Nephron progenitor cell (in vitro differentiated cells): ENCODE measurements at regions not wholly inside any gene's neighbourhood (a gene's known extent, or its start where the extent isn't known, plus 50 kb on each side); places are given as distances from the start of the nearest gene placed in this dataset.

Experiments used
- DNase-seq: peaks from one replicate; pipeline ENCODE4 v3.0.0; 2021
- H3K27ac Mint-ChIP-seq: 2 replicates; pipeline ENCODE4 v1.8.0; 2021; ENCODE audit warnings: mild to moderate bottlenecking, moderate library complexity, mixed read lengths
- H3K27me3 Mint-ChIP-seq: 2 replicates; pipeline ENCODE4 v1.8.0; 2021; ENCODE audit warnings: mild to moderate bottlenecking, low read depth, mixed read lengths; ENCODE audit not compliant: poor library complexity
- H3K36me3 Mint-ChIP-seq: 2 replicates; pipeline ENCODE4 v1.8.0; 2021; ENCODE audit warnings: low read depth, mixed read lengths
- H3K4me1 Mint-ChIP-seq: 2 replicates; pipeline ENCODE4 v1.8.0; 2021; ENCODE audit warnings: mixed read lengths
- H3K4me3 Mint-ChIP-seq: 2 replicates; pipeline ENCODE4 v1.8.0; 2021; ENCODE audit warnings: mild to moderate bottlenecking, moderate library complexity, mixed read lengths
- H3K9me3 Mint-ChIP-seq: 2 replicates; pipeline ENCODE4 v1.8.0; 2021; ENCODE audit warnings: mild to moderate bottlenecking, moderate library complexity, mixed read lengths
- TF ChIP-seq, protein P1 (sequence below): fragments of 200-600 bp; sonication (generic); IDR thresholded peaks from 2 replicates; pipeline ENCODE4 v1.5.0; 2021; ENCODE audit warnings: antibody characterized with exemption

DNA sequence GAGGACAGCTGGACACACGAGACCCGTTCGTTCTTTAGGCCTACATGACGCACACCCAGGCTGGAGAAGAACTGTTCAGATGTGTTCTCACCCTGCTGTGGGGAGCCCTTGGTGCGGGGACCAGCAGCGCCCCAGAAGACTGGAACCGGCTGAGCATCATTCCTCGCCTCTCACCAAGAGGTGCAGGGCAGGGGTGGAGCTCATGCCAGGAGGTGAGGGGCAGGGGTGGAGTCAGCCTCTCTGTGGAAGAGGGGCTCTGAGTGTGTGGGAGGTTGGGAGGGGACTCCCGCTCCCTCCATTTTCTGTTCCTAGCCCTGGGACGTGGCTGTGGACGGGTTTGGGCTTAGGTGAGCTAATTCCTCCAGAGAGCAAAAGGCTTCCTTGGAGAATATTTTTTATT, 66.0 kb upstream of the SHH start:
- Mint-ChIP-seq H3K9me3 (no peaks in the 10 kb centered on the region), H3K27me3 (peaks cover 24% of the 10 kb centered on the region), H3K27ac (no peak overlapping the region), H3K4me1 (no peaks in the 10 kb centered on the region), H3K36me3 (no peaks in the 10 kb centered on the region), H3K4me3 (no peak overlapping the region)
- TF ChIP-seq, protein P1, sequence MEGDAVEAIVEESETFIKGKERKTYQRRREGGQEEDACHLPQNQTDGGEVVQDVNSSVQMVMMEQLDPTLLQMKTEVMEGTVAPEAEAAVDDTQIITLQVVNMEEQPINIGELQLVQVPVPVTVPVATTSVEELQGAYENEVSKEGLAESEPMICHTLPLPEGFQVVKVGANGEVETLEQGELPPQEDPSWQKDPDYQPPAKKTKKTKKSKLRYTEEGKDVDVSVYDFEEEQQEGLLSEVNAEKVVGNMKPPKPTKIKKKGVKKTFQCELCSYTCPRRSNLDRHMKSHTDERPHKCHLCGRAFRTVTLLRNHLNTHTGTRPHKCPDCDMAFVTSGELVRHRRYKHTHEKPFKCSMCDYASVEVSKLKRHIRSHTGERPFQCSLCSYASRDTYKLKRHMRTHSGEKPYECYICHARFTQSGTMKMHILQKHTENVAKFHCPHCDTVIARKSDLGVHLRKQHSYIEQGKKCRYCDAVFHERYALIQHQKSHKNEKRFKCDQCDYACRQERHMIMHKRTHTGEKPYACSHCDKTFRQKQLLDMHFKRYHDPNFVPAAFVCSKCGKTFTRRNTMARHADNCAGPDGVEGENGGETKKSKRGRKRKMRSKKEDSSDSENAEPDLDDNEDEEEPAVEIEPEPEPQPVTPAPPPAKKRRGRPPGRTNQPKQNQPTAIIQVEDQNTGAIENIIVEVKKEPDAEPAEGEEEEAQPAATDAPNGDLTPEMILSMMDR, result no peak
- no peak for DNase-seq

DNA sequence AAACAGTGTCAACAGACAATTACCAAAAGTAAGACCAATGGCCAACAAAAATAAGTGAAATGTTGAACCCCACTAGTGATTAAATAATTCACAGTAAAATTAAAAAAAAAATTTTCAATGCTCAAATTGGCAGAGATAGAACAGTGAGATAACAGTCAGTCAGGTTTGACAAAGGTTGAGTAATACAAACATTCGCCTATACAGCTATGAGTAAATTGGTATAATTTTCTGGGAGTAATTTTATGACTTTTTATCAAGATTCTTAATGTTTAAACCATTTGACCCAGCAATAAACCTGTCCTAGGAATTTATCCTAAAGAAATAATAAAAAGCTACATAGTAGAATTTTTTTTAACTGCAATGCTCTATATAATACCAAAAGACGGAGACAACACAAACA, 64.9 kb upstream of the SHH start:
- no peaks in the 10 kb centered on the region for H3K4me1 Mint-ChIP-seq
- no peak for DNase-seq
- no peaks in the 10 kb centered on the region for H3K36me3 Mint-ChIP-seq
- peaks cover 24% of the 10 kb centered on the region for H3K27me3 Mint-ChIP-seq
- H3K9me3 Mint-ChIP-seq, result no peaks in the 10 kb centered on the region
- no peak overlapping the region for H3K27ac Mint-ChIP-seq
- TF ChIP-seq, protein P1, result no peak
- H3K4me3 Mint-ChIP-seq, result no peak overlapping the region

DNA sequence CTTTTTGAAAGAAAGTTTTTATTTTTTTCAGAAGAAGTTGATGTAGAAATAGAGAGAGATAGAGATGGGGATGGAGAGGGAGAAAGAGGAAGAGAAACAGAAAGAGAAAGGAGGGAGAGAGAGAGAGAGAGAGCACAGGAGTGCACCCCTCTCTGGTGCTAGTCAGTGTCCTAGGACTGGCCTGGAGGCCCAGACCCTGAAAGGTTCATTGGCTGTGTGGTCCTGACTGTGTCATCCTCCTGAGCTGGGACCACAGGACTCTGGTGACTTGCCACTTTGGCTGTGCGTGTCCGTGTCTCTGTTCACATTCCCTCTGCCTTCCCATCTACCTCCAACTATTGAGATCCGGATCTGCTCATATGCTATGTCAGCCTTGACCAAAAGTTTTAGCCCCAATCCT, 62.1 kb upstream of the SHH start:
- Mint-ChIP-seq H3K9me3 (no peaks in the 10 kb centered on the region), H3K4me1 (no peaks in the 10 kb centered on the region), H3K27ac (no peak overlapping the region), H3K36me3 (no peaks in the 10 kb centered on the region), H3K4me3 (no peak overlapping the region), H3K27me3 (peaks cover 15% of the 10 kb centered on the region)
- no peak for DNase-seq
- TF ChIP-seq, protein P1, result no peak

DNA sequence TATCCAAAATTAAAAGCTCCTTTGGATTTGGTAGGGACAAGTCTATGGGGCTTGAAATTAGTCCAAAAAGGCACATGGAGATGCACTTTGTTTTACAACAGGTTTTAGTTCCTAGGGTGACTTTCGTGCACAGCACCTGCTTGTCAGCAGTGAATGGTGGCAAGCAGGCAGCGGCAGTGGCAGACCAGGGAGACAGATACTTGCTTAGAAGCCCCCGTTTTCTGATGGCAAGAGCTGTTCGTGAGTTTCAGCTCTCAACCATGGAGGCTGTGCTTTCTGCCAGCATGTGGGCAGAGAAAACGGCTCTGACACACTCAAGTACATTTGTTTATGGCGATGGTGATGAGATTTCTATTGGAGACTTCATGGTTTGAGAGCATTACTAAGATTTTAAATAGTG, 61.7 kb upstream of the SHH start:
- Mint-ChIP-seq H3K4me3 (no peak overlapping the region), H3K4me1 (no peaks in the 10 kb centered on the region), H3K36me3 (no peaks in the 10 kb centered on the region), H3K27ac (no peak overlapping the region), H3K27me3 (peaks cover 15% of the 10 kb centered on the region), H3K9me3 (no peaks in the 10 kb centered on the region)
- TF ChIP-seq, protein P1, result no peak
- no peak for DNase-seq

DNA sequence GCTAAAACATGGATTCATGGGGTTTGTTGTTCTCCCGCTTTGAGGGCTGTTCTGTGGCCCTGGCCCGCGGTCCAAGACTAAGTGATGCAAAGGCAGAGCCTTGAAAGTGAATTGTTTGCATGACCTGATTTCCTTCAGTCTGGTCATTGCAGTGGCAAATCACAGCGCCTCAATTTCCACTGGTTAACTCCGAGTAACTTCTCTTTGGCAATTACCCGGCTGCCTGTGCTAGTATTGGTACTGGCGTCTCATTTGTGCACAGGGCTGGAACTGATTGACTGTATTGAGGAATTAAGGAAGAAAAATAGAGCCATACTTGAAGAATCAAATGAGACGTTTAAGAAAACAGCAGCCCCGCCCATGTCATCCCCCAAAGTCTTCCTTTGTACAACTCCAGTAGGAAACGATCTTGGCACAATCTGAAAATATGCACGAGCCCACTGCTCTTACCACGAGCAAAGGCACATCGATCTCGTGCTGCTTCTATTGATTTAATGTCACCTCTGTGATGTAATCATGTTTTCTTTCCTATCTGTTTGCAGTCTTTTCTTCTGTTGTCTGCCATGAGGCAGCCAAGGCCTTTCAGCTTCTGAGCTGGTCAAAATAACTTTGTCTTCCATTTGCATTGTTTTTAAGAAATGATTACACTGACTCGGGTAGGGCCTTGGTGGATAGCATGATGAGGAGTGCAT, 60.6 kb upstream of the SHH start:
- H3K9me3 Mint-ChIP-seq, result peaks cover 3% of the 10 kb centered on the region
- TF ChIP-seq, protein P1, result no peak
- no peaks in the 10 kb centered on the region for H3K4me1 Mint-ChIP-seq
- DNase-seq, result no peak
- no peak overlapping the region for H3K4me3 Mint-ChIP-seq
- H3K27me3 Mint-ChIP-seq, result peaks cover 15% of the 10 kb centered on the region
- H3K36me3 Mint-ChIP-seq, result no peaks in the 10 kb centered on the region
- no peak overlapping the region for H3K27ac Mint-ChIP-seq

DNA sequence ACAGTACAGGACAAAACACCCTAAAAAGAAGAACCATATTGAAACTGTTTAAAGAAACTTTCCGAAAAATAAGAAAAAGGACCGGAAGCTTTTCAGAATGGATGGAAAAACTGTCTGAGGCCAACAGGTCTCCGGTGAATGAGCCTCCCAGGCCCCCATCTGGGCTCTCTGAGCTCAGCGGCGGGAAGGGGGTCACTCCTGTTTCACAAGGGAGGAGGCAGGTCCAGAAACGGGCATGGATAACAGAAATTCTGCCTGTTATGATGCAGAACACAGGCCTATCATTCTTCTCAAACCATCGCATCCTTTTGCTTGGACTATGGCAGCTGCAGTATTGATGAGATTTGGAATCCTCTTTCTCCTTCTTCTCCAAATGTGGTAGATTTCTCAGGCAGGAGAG, 58.9 kb upstream of the SHH start:
- Mint-ChIP-seq H3K27ac (no peak overlapping the region), H3K36me3 (no peaks in the 10 kb centered on the region), H3K4me1 (no peaks in the 10 kb centered on the region), H3K4me3 (no peak overlapping the region), H3K27me3 (peaks cover 28% of the 10 kb centered on the region), H3K9me3 (peaks cover 3% of the 10 kb centered on the region)
- TF ChIP-seq, protein P1, result no peak
- DNase-seq, result no peak
